BJ (cell line): ENCODE measurements at regions not wholly inside any gene's neighbourhood (a gene's known extent, or its start where the extent isn't known, plus 50 kb on each side); places are given as distances from the start of the nearest gene placed in this dataset.

Experiments
- CTCF ChIA-PET: fragments of 350-600 bp; formaldehyde crosslinking; extraction: SDS; loops from one replicate; lab custom pipeline; 2021; ENCODE audit warnings: antibody characterized with exemption, inconsistent platforms; lab: Yijun Ruan, JAX
- POLR2A ChIA-PET: fragments of 300-600 bp; sonication (Branson Sonifier 250); formaldehyde crosslinking; extraction: SDS; loops from one replicate; lab custom pipeline; 2021; ENCODE audit warnings: antibody characterized with exemption; lab: Charles Lee
- DNase-seq: peaks from one replicate; pipeline ENCODE4 v3.0.0-alpha.2; 2011; ENCODE audit warnings: low read depth
- H3K27me3 ChIP-seq: 2 replicates; pipeline ENCODE4 v1.6.0; 2011; ENCODE audit warnings: low read length; ENCODE audit not compliant: control insufficient read depth, insufficient read depth
- H3K36me3 ChIP-seq: 2 replicates; pipeline ENCODE4 v1.5.1; 2011; ENCODE audit warnings: low read length; ENCODE audit not compliant: control insufficient read depth, insufficient read depth
- H3K4me3 ChIP-seq: 2 replicates; pipeline ENCODE4 v1.5.1; 2011; ENCODE audit warnings: low read depth, mild to moderate bottlenecking, control low read depth, low read length
- TF ChIP-seq, protein P1 (sequence below): IDR thresholded peaks from 2 replicates; pipeline ENCODE4 v1.5.1; 2011; ENCODE audit warnings: low read depth, mild to moderate bottlenecking, control low read depth, inconsistent platforms, low read length, moderate library complexity; ENCODE audit not compliant: insufficient read depth

DNA sequence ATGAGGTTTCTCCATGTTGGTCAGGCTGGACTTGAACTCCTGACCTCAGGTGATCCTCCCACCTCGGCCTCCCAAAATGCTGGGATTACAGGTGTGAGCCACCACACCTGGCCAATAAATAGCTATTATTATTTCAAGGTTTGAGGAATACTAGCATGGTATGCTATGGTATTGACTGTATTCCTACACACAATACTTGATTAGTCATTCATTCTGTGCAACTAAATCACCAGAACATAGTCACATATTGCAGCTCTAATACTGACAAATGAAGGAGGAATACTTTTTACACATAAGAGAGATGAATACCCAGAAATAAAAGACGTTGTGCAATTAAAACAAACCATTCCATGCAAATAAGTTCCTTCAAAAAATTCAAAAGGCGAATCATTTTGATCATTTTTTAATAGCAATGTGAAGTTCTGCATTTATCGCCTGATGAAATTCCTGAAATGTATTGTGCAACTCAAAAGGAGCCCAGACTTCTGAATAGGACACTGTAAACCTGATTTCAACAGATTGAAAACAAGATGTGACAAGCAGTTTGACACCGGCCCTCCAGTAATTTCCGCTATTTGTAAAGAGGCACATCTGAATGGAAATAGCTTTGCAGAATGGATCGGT is 687.4 kb upstream of the SEMA6A start:
- Histone ChIP-seq H3K4me3 (no peak overlapping the region), H3K36me3 (no peaks in the 10 kb centered on the region), H3K27me3 (no peaks in the 10 kb centered on the region)
- ChIA-PET POLR2A (no interaction called here), CTCF (no interaction called here)
- TF ChIP-seq, protein P1, sequence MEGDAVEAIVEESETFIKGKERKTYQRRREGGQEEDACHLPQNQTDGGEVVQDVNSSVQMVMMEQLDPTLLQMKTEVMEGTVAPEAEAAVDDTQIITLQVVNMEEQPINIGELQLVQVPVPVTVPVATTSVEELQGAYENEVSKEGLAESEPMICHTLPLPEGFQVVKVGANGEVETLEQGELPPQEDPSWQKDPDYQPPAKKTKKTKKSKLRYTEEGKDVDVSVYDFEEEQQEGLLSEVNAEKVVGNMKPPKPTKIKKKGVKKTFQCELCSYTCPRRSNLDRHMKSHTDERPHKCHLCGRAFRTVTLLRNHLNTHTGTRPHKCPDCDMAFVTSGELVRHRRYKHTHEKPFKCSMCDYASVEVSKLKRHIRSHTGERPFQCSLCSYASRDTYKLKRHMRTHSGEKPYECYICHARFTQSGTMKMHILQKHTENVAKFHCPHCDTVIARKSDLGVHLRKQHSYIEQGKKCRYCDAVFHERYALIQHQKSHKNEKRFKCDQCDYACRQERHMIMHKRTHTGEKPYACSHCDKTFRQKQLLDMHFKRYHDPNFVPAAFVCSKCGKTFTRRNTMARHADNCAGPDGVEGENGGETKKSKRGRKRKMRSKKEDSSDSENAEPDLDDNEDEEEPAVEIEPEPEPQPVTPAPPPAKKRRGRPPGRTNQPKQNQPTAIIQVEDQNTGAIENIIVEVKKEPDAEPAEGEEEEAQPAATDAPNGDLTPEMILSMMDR = no peak
- no peak for DNase-seq

GRCh38 chr5:117255211-117256027 is 680.8 kb upstream of the SEMA6A start:
- no peak for DNase-seq
- TF ChIP-seq, protein P1 = no peak
- H3K27me3 ChIP-seq = no peaks in the 10 kb centered on the region
- ChIA-PET CTCF (no interaction called here), POLR2A (no interaction called here)
- H3K36me3 ChIP-seq = no peaks in the 10 kb centered on the region
- H3K4me3 ChIP-seq = no peak overlapping the region

DNA sequence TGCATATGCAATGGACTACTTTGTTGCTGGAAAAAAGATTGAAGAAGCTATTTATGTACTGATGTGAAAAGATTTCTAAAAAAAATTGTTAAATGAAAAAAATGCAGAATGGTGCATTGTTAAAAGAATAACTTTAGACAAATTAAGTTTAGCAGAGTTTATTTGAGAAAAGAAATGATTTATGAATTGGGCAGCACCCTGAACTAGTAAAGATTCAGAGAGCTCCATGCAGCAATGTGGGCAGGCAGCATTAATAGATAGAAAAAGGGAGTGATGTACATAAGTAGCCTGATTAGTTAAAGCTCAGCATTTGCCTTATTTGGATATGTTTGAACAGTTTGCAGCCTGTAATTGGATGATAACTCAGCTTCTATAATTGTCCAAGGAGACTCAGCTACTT is 677.9 kb upstream of the SEMA6A start:
- ChIA-PET CTCF (no interaction called here), POLR2A (no interaction called here)
- H3K4me3 ChIP-seq = no peak overlapping the region
- DNase-seq = no peak
- TF ChIP-seq, protein P1 = no peak
- no peaks in the 10 kb centered on the region for H3K27me3 ChIP-seq
- H3K36me3 ChIP-seq = no peaks in the 10 kb centered on the region

DNA sequence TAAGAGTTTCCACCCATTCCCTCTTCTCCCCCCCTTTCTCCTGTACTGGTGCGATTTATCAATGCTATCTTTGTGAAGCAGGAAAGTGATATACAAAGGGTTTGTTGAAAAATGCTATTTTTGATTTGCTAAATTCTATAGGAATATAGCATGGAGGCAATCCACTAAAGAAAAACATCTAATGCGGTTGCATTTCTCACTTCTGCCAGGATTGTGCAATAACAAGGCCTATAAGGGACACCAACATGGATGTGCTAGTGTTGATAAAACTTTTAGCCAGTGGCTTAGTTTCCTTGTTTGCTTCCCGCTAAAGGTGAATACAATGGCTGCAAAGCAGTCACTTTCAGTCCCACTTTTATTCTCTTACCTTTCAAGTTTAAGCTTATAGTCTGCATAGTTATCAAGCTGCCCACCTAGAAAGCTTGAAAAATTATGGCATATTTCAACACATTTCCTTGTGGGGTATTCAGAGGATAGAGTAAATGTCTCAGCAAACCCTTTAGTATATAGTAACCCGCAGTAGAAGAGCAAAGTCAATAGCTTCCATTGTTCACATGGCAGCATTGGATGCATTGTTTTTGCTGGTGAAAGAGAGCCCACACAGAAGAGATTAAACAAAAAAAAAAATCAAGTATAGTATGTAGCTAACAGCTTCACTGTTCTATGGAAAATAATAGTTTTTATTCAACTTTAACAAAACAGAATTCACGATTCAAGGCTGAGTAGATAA is 674.6 kb upstream of the SEMA6A start:
- no peak for DNase-seq
- POLR2A ChIA-PET = no interaction called here
- Histone ChIP-seq H3K27me3 (no peaks in the 10 kb centered on the region), H3K4me3 (no peak overlapping the region), H3K36me3 (no peaks in the 10 kb centered on the region)
- CTCF ChIA-PET = interaction anchor here (0.6 kb wide), 2 partner anchors 720 to 1392 kb away, joined by 3 to 6 read pairs; no protein-coding TSS in a partner anchor
- TF ChIP-seq, protein P1 = no peak

GRCh38 chr5:117246424-117246823 is 671.8 kb upstream of the SEMA6A start:
- ChIA-PET POLR2A (no interaction called here), CTCF (interaction anchor here (0.6 to 1.1 kb wide), 2 partner anchors 45 to 592 kb away, joined by 3 read pairs; no protein-coding TSS in a partner anchor)
- Histone ChIP-seq H3K27me3 (no peaks in the 10 kb centered on the region), H3K4me3 (no peak overlapping the region), H3K36me3 (no peaks in the 10 kb centered on the region)
- TF ChIP-seq, protein P1 = no peak
- no peak for DNase-seq
